ENCODE measurements at regions not wholly inside any gene's neighbourhood (a gene's known extent, or its start where the extent isn't known, plus 50 kb on each side); places are given as distances from the start of the nearest gene placed in this dataset.

DNA sequence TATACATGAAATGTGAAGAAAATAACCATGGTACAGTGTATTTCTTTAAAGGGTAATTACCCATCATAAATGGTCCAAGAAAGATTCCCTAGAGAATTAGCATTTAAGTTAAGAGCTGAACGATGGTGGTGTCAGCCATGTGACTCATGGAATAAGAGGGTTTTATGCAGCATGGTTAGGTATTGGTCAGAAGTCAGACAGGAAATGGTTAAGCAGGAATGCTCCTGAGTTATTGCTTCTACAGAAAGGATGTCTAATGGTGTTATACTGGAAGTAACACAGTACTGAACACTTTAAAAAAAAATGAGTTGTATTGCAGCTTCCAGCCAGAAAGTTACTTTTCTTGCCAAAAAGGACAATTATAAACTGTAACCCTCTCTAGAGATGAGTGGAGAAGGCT, 72.7 kb upstream of the UBE2E3 start:
- intact Hi-C loops (cut with DNase I; ENCODE audit: low total_unique reads) = no loop called here

GRCh38 chr2:180905461-180905860, 74.9 kb upstream of the UBE2E3 start:
- intact Hi-C loops (cut with DNase I; ENCODE audit: low total_unique reads) = no loop called here
- Histone ChIP-seq H3K4me3 (no peak overlapping the region), H3K9me3 (no peaks in the 10 kb centered on the region), H3K27ac (no peak overlapping the region), H3K4me1 (no peaks in the 10 kb centered on the region), H3K27me3 (replicated peaks in 1 of 7) (no peaks in the 10 kb centered on the region), H3K36me3 (no peaks in the 10 kb centered on the region)
- no peak for TF ChIP-seq CTCF (IDR thresholded peaks at IDR 0.05 in 8 of 11, conservative IDR thresholded peaks at IDR 0.05 in 3 of 11)
- TF ChIP-seq POLR2A (IDR thresholded peaks at IDR 0.05) = no peak
- no peak for TF ChIP-seq POLR2AphosphoS5 (IDR thresholded peaks at IDR 0.05)
- DNase-seq = no peak

More for the DNA sequence above, 72.7 kb upstream of the UBE2E3 start:
- H3K9me3 ChIP-seq = no peaks in the 10 kb centered on the region
- no peak overlapping the region for H3K4me3 ChIP-seq
- no peak for DNase-seq
- H3K27me3 ChIP-seq (replicated peaks in 1 of 7) = no peaks in the 10 kb centered on the region
- no peak overlapping the region for H3K27ac ChIP-seq
- H3K36me3 ChIP-seq = no peaks in the 10 kb centered on the region
- WGBS, 5 donors = 53 to 84% (median 63%) methylated on average over 1 of the region's 1 CpG
- no peaks in the 10 kb centered on the region for H3K4me1 ChIP-seq
- TF ChIP-seq POLR2AphosphoS5 (IDR thresholded peaks at IDR 0.05) (no peak), CTCF (IDR thresholded peaks at IDR 0.05 in 8 of 11, conservative IDR thresholded peaks at IDR 0.05 in 3 of 11) (no peak), POLR2A (IDR thresholded peaks at IDR 0.05) (no peak)

DNA sequence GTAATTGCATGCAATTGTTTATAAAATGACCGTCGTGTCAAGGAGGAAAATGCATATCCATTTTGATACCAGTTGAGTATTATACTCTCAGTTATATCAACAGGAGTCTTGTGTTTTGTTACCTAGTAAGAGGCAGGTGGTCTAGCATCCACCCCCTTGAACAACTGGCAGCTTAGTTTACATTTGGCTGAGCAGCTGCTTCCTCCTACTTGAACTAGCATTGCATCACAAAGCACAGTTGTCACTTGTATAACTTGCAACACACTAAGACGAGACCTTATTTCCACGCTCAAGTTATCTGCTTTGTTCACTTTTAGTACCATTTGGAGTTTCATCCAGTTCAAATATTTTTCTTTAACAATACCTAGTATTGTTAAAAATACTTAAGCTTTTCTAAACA, 75.4 kb upstream of the UBE2E3 start:
- whole genome bisulfite sequencing, 5 donors = 53 to 65% (median 56%) methylated on average over 4 of the region's 4 CpGs
- no peak overlapping the region for H3K4me3 ChIP-seq
- no peak for DNase-seq
- H3K27ac ChIP-seq = no peak overlapping the region
- H3K9me3 ChIP-seq = no peaks in the 10 kb centered on the region
- TF ChIP-seq CTCF (IDR thresholded peaks at IDR 0.05 in 8 of 11, conservative IDR thresholded peaks at IDR 0.05 in 3 of 11) = no peak
- no peak for TF ChIP-seq POLR2AphosphoS5 (IDR thresholded peaks at IDR 0.05)
- TF ChIP-seq POLR2A (IDR thresholded peaks at IDR 0.05) = no peak
- intact Hi-C loops (cut with DNase I; ENCODE audit: low total_unique reads) = no loop called here
- H3K27me3 ChIP-seq (replicated peaks in 1 of 7) = no peaks in the 10 kb centered on the region
- H3K4me1 ChIP-seq = no peaks in the 10 kb centered on the region
- no peaks in the 10 kb centered on the region for H3K36me3 ChIP-seq

GRCh38 chr2:180901331-180901730, 79.1 kb upstream of the UBE2E3 start:
- no peak for TF ChIP-seq CTCF (IDR thresholded peaks at IDR 0.05 in 8 of 11, conservative IDR thresholded peaks at IDR 0.05 in 3 of 11)
- TF ChIP-seq POLR2AphosphoS5 (IDR thresholded peaks at IDR 0.05) = no peak
- no peak for TF ChIP-seq POLR2A (IDR thresholded peaks at IDR 0.05)
- Histone ChIP-seq H3K4me3 (no peak overlapping the region), H3K27me3 (replicated peaks in 1 of 7) (no peaks in the 10 kb centered on the region), H3K4me1 (no peaks in the 10 kb centered on the region), H3K27ac (no peak overlapping the region), H3K36me3 (no peaks in the 10 kb centered on the region), H3K9me3 (no peaks in the 10 kb centered on the region)
- WGBS, 5 donors = 72 to 89% (median 79%) methylated on average over 4 of the region's 4 CpGs
- intact Hi-C loops (cut with DNase I; ENCODE audit: low total_unique reads) = no loop called here
- DNase-seq = no peak

All from spleen (tissue), 11 donors.